SK-N-SH treated with all-trans-retinoic acid at 6 μM for 48 hours (cell line): ENCODE measurements at regions not wholly inside any gene's neighbourhood (a gene's known extent, or its start where the extent isn't known, plus 50 kb on each side); places are given as distances from the start of the nearest gene placed in this dataset.

Source experiments
- ATAC-seq: fragments of 200-7000 bp; cut with Tn5 transposase; 3 replicates; pipeline ENCODE4 v1.9.1; 2020; ENCODE audit warnings: mild to moderate bottlenecking, moderate library complexity
- ARNTL ChIP-seq: fragments of 450-650 bp; formaldehyde crosslinking; IDR thresholded peaks from 2 replicates; pipeline ENCODE4 v1.5.0; 2020; ENCODE audit warnings: low read depth, mild to moderate bottlenecking, moderate library complexity, borderline replicate concordance
- BACH2 ChIP-seq: fragments of 250-450 bp; sonication (Bioruptor Pico); IDR thresholded peaks from 2 replicates; pipeline ENCODE4 v1.9.0; 2021; ENCODE audit warnings: mild to moderate bottlenecking, borderline replicate concordance
- CREB5 ChIP-seq: fragments of 250-450 bp; sonication (Bioruptor Pico); IDR thresholded peaks from 2 replicates; pipeline ENCODE4 v1.5.1; 2020; ENCODE audit warnings: low read depth, mild to moderate bottlenecking, moderate library complexity
- CSDC2 ChIP-seq: fragments of 250-450 bp; sonication (Bioruptor Pico); IDR thresholded peaks from 2 replicates; pipeline ENCODE4 v1.5.0; 2020; ENCODE audit warnings: mild to moderate bottlenecking, moderate library complexity
- CSRNP3 ChIP-seq: fragments of 250-450 bp; sonication (Bioruptor Pico); IDR thresholded peaks from 2 replicates; pipeline ENCODE4 v1.5.1; 2021; ENCODE audit warnings: mild to moderate bottlenecking, moderate library complexity
- ESRRG ChIP-seq: fragments of 250-450 bp; sonication (Bioruptor Pico); IDR thresholded peaks from 2 replicates; pipeline ENCODE4 v1.6.1; 2021; ENCODE audit warnings: mild to moderate bottlenecking
- ISL1 ChIP-seq: fragments of 250-450 bp; sonication (Bioruptor Pico); IDR thresholded peaks from 2 replicates; pipeline ENCODE4 v2.1.2; 2022; ENCODE audit warnings: mild to moderate bottlenecking, moderate library complexity
- OSR1 ChIP-seq: fragments of 250-450 bp; sonication (Bioruptor Pico); IDR thresholded peaks from 2 replicates; pipeline ENCODE4 v1.8.0; 2022; ENCODE audit warnings: moderate library complexity, mild to moderate bottlenecking, inconsistent platforms
- PATZ1 ChIP-seq: fragments of 250-450 bp; sonication (Bioruptor Pico); IDR thresholded peaks from 2 replicates; pipeline ENCODE4 v1.8.0; 2020; ENCODE audit warnings: mild to moderate bottlenecking, moderate library complexity, borderline replicate concordance
- POU6F1 ChIP-seq: fragments of 250-450 bp; sonication (Bioruptor Pico); IDR thresholded peaks from 2 replicates; pipeline ENCODE4 v1.8.0; 2021; ENCODE audit warnings: low read depth, mild to moderate bottlenecking, moderate library complexity, borderline replicate concordance
- PPARA ChIP-seq: fragments of 250-450 bp; sonication (Bioruptor Pico); IDR thresholded peaks from 2 replicates; pipeline ENCODE4 v1.5.0; 2020; ENCODE audit warnings: mild to moderate bottlenecking, borderline replicate concordance
- RARB ChIP-seq: fragments of 250-450 bp; sonication (Bioruptor Pico); IDR thresholded peaks from 2 replicates; pipeline ENCODE4 v1.8.0; 2021; ENCODE audit warnings: mild to moderate bottlenecking, moderate library complexity
- SNAI2 ChIP-seq: fragments of 250-450 bp; sonication (Bioruptor Pico); IDR thresholded peaks from 2 replicates; pipeline ENCODE4 v1.5.0; 2020; ENCODE audit warnings: mild to moderate bottlenecking, moderate library complexity
- TCF4 ChIP-seq: fragments of 250-450 bp; sonication (Bioruptor Pico); IDR thresholded peaks from 2 replicates; pipeline ENCODE4 v1.8.0; 2021; ENCODE audit warnings: mild to moderate bottlenecking, moderate library complexity, borderline replicate concordance
- TOX ChIP-seq: fragments of 250-450 bp; sonication (Bioruptor Pico); IDR thresholded peaks from 2 replicates; pipeline ENCODE4 v1.8.0; 2021; ENCODE audit warnings: mild to moderate bottlenecking, moderate library complexity, borderline replicate concordance
- TSHZ2 ChIP-seq: fragments of 250-450 bp; sonication (Bioruptor Pico); IDR thresholded peaks from 2 replicates; pipeline ENCODE4 v1.5.0; 2020; ENCODE audit warnings: mild to moderate bottlenecking, moderate library complexity
- ZC3H10 ChIP-seq: fragments of 250-450 bp; sonication (Bioruptor Pico); IDR thresholded peaks from 2 replicates; pipeline ENCODE4 v1.5.1; 2021; ENCODE audit warnings: mild to moderate bottlenecking, moderate library complexity
- ZFP3 ChIP-seq: fragments of 250-450 bp; sonication (Bioruptor Pico); IDR thresholded peaks from 2 replicates; pipeline ENCODE4 v1.5.0; 2020; ENCODE audit warnings: mild to moderate bottlenecking, moderate library complexity
- ZFP30 ChIP-seq: fragments of 450-650 bp; formaldehyde crosslinking; IDR thresholded peaks from 2 replicates; pipeline ENCODE4 v1.5.0; 2022; ENCODE audit warnings: mild to moderate bottlenecking, moderate library complexity
- ZNF565 ChIP-seq: fragments of 450-650 bp; formaldehyde crosslinking; conservative IDR thresholded peaks from 2 replicates; pipeline ENCODE4 v1.5.0; 2020; ENCODE audit warnings: low read depth, mild to moderate bottlenecking, moderate library complexity
- ZNF70 ChIP-seq: fragments of 450-650 bp; formaldehyde crosslinking; IDR thresholded peaks from 2 replicates; pipeline ENCODE4 v1.5.0; 2020; ENCODE audit warnings: mild to moderate bottlenecking, moderate library complexity
- ZNF8 ChIP-seq: fragments of 450-650 bp; formaldehyde crosslinking; IDR thresholded peaks from 2 replicates; pipeline ENCODE4 v1.5.0; 2020; ENCODE audit warnings: mild to moderate bottlenecking, moderate library complexity

GRCh38 chr9:31470051-31470450 is 914.4 kb upstream of the ACO1 start:
- TF ChIP-seq TOX (CRISPR knock-in tag), result no peak
- TF ChIP-seq TSHZ2 (CRISPR knock-in tag), result no peak
- no peak for TF ChIP-seq BACH2
- TF ChIP-seq POU6F1 (CRISPR knock-in tag), result no peak
- no peak for TF ChIP-seq TCF4 (CRISPR knock-in tag)
- TF ChIP-seq ZNF70 (CRISPR knock-in tag), result no peak
- TF ChIP-seq ARNTL (CRISPR knock-in tag), result no peak
- TF ChIP-seq CSRNP3 (CRISPR knock-in tag), result no peak
- no peak for TF ChIP-seq ESRRG
- no peak for TF ChIP-seq RARB (CRISPR knock-in tag)
- no peak for TF ChIP-seq ZFP3 (CRISPR knock-in tag)
- no peak for TF ChIP-seq ZFP30 (CRISPR knock-in tag)
- ATAC-seq, result no peak

GRCh38 chr9:31471010-31471409 is 913.4 kb upstream of the ACO1 start:
- ATAC-seq, result no peak
- TF ChIP-seq ZC3H10 (CRISPR knock-in tag) (no peak), RARB (CRISPR knock-in tag) (no peak)

GRCh38 chr9:31486630-31487029 is 897.8 kb upstream of the ACO1 start:
- no peak for ATAC-seq
- TF ChIP-seq CSDC2 (CRISPR knock-in tag) (no peak), OSR1 (CRISPR knock-in tag) (no peak), ZFP30 (CRISPR knock-in tag) (no peak), ZC3H10 (CRISPR knock-in tag) (no peak), TOX (CRISPR knock-in tag) (no peak), CSRNP3 (CRISPR knock-in tag) (no peak), RARB (CRISPR knock-in tag) (no peak), TCF4 (CRISPR knock-in tag) (no peak), POU6F1 (CRISPR knock-in tag) (no peak), PATZ1 (CRISPR knock-in tag) (no peak), TSHZ2 (CRISPR knock-in tag) (no peak), ZNF8 (CRISPR knock-in tag) (no peak), ESRRG (no peak), ISL1 (no peak), ARNTL (CRISPR knock-in tag) (no peak), PPARA (CRISPR knock-in tag) (no peak), CREB5 (CRISPR knock-in tag) (no peak), ZNF565 (CRISPR knock-in tag) (no peak), SNAI2 (CRISPR knock-in tag) (no peak)
